Neural progenitor cell (in vitro differentiated cells): ENCODE measurements at regions not wholly inside any gene's neighbourhood (a gene's known extent, or its start where the extent isn't known, plus 50 kb on each side); places are given as distances from the start of the nearest gene placed in this dataset.

ENCODE experiments used
- DNase-seq: peaks from one replicate; pipeline ENCODE4 v3.0.0-alpha.2; 2016; ENCODE audit warnings: low spot score
- H2AFZ ChIP-seq: fragments of 200-600 bp; sonication (generic); replicated peaks from 2 replicates; pipeline ENCODE4 v1.6.1; 2016; ENCODE audit warnings: antibody characterized with exemption
- H3F3A ChIP-seq: fragments of 200-600 bp; sonication (generic); 2 replicates; pipeline ENCODE4 v1.6.1; 2016; ENCODE audit warnings: antibody characterized with exemption, low read depth
- H3K27ac ChIP-seq: fragments of 200-600 bp; sonication (generic); 2 replicates; pipeline ENCODE4 v1.5.1; 2016; ENCODE audit warnings: mild to moderate bottlenecking
- H3K27me3 ChIP-seq: fragments of 200-600 bp; sonication (generic); 2 replicates; pipeline ENCODE4 v1.6.1; 2016; ENCODE audit warnings: mild to moderate bottlenecking, moderate library complexity
- H3K36me3 ChIP-seq: fragments of 200-600 bp; sonication (generic); 2 replicates; pipeline ENCODE4 v1.5.1; 2016
- H3K4me1 ChIP-seq: fragments of 200-600 bp; sonication (generic); 2 replicates; pipeline ENCODE4 v1.6.1; 2016; ENCODE audit warnings: mixed run types
- H3K4me2 ChIP-seq: fragments of 200-600 bp; sonication (generic); 2 replicates; pipeline ENCODE4 v1.6.1; 2016
- H3K4me3 ChIP-seq: fragments of 200-600 bp; sonication (generic); 2 replicates; pipeline ENCODE4 v1.5.1; 2016
- H3K79me2 ChIP-seq: fragments of 200-600 bp; sonication (generic); 2 replicates; pipeline ENCODE4 v1.6.1; 2016; ENCODE audit warnings: low read depth
- H3K9ac ChIP-seq: fragments of 200-600 bp; sonication (generic); 2 replicates; pipeline ENCODE4 v1.6.1; 2016
- H3K9me3 ChIP-seq: fragments of 200-600 bp; sonication (generic); 2 replicates; pipeline ENCODE4 v1.5.1; 2016; ENCODE audit warnings: low read depth
- H4K20me1 ChIP-seq: fragments of 200-600 bp; sonication (generic); 2 replicates; pipeline ENCODE4 v1.6.1; 2016; ENCODE audit warnings: low read depth
- H3K27ac Mint-ChIP-seq: 3 replicates; pipeline ENCODE4 v1.8.0; 2021; ENCODE audit warnings: mixed read lengths
- H3K27me3 Mint-ChIP-seq: 2 replicates; pipeline ENCODE4 v1.8.0; 2022; ENCODE audit warnings: low read depth, mild to moderate bottlenecking, inconsistent platforms, moderate library complexity, mixed read lengths; ENCODE audit not compliant: insufficient read depth
- H3K36me3 Mint-ChIP-seq: 3 replicates; pipeline ENCODE4 v1.8.0; 2021; ENCODE audit warnings: mixed read lengths
- H3K4me1 Mint-ChIP-seq: 3 replicates; pipeline ENCODE4 v1.8.0; 2021; ENCODE audit warnings: mixed read lengths
- H3K4me3 Mint-ChIP-seq: 3 replicates; pipeline ENCODE4 v1.8.0; 2021; ENCODE audit warnings: mild to moderate bottlenecking, moderate library complexity, mixed read lengths
- H3K9me3 Mint-ChIP-seq: 3 replicates; pipeline ENCODE4 v1.8.0; 2020; ENCODE audit warnings: mixed read lengths
- EZH2 ChIP-seq: fragments of 200-600 bp; sonication (generic); IDR thresholded peaks from 2 replicates; pipeline ENCODE4 v1.6.1; 2017; ENCODE audit warnings: antibody characterized with exemption, mild to moderate bottlenecking, moderate library complexity
- EZH2phosphoT487 ChIP-seq: fragments of 200-600 bp; sonication (generic); IDR thresholded peaks from 2 replicates; pipeline ENCODE4 v1.6.1; 2017; ENCODE audit warnings: antibody characterized with exemption
- TF ChIP-seq, protein P1 (sequence below): fragments of 200-600 bp; sonication (generic); IDR thresholded peaks from 2 replicates; pipeline ENCODE4 v1.5.1; 2017; ENCODE audit warnings: antibody characterized with exemption, mild to moderate bottlenecking

DNA sequence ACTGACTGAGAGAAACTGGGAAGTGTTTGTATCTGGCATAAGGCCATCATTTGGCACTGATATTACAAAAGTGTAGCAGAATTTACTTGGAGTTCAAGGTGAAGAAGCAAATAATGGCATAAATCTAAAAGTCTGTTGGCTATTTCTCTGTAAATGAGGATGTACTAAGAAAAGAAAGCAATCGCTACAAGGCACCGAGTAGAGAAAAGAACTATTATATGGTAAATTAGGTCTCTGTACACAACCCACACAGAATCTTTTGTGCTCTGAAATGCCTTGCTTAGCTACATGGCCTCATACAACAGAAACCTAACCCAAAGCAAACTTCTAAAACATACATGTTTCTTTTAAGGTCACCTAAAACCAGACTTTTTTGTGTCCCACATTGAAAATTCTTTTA is 290.1 kb upstream of the WWC1 start:
- peaks cover 7% of the 10 kb centered on the region for H3K4me1 Mint-ChIP-seq
- Histone ChIP-seq H3K4me3 (no peak overlapping the region), H3K9ac (no peak overlapping the region)

DNA sequence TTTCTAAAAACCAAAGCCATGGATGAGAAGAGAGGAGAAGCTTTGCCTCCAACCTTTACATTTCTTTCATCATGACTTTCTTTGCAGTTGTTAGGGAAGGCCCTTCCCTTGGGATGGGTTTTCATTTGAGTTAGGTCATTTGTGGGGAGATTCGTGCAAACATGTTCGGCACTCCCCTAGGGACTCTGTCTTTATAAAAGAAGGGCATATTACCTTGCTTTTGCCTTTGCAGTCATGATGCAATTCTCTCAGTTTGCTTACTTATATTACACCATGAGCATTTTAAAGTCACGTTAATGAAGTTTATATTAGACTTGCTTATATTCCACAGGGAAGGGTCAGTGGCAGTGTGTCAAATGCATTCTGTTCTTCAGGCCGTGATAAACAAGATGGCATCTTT is 289.3 kb upstream of the WWC1 start:
- no peaks in the 10 kb centered on the region for H3F3A ChIP-seq
- H3K36me3 ChIP-seq, result no peaks in the 10 kb centered on the region
- H4K20me1 ChIP-seq, result no peaks in the 10 kb centered on the region
- peaks cover 11% of the 10 kb centered on the region for H3K4me1 Mint-ChIP-seq
- no peaks in the 10 kb centered on the region for H3K27me3 ChIP-seq
- H3K27me3 Mint-ChIP-seq, result no peaks in the 10 kb centered on the region
- H3K9ac ChIP-seq, result no peak overlapping the region
- H3K4me2 ChIP-seq, result no peak overlapping the region
- no peak overlapping the region for H3K27ac ChIP-seq
- H3K4me3 ChIP-seq, result no peak overlapping the region
- H2AFZ ChIP-seq, result no peak overlapping the region
- H3K9me3 Mint-ChIP-seq, result no peaks in the 10 kb centered on the region
- H3K4me3 Mint-ChIP-seq, result no peak overlapping the region
- TF ChIP-seq, protein P1, sequence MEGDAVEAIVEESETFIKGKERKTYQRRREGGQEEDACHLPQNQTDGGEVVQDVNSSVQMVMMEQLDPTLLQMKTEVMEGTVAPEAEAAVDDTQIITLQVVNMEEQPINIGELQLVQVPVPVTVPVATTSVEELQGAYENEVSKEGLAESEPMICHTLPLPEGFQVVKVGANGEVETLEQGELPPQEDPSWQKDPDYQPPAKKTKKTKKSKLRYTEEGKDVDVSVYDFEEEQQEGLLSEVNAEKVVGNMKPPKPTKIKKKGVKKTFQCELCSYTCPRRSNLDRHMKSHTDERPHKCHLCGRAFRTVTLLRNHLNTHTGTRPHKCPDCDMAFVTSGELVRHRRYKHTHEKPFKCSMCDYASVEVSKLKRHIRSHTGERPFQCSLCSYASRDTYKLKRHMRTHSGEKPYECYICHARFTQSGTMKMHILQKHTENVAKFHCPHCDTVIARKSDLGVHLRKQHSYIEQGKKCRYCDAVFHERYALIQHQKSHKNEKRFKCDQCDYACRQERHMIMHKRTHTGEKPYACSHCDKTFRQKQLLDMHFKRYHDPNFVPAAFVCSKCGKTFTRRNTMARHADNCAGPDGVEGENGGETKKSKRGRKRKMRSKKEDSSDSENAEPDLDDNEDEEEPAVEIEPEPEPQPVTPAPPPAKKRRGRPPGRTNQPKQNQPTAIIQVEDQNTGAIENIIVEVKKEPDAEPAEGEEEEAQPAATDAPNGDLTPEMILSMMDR, result no peak
- TF ChIP-seq EZH2 (no peak), EZH2phosphoT487 (no peak)
- H3K27ac Mint-ChIP-seq, result no peak overlapping the region
- H3K4me1 ChIP-seq, result no peaks in the 10 kb centered on the region
- no peak for DNase-seq
- H3K9me3 ChIP-seq, result no peaks in the 10 kb centered on the region
- H3K36me3 Mint-ChIP-seq, result peaks cover 8% of the 10 kb centered on the region
- H3K79me2 ChIP-seq, result no peaks in the 10 kb centered on the region

More for the DNA sequence above, 290.1 kb upstream of the WWC1 start:
- H3K27ac Mint-ChIP-seq, result no peak overlapping the region
- Histone ChIP-seq H3F3A (no peaks in the 10 kb centered on the region), H4K20me1 (no peaks in the 10 kb centered on the region), H3K36me3 (no peaks in the 10 kb centered on the region), H3K4me1 (no peaks in the 10 kb centered on the region), H3K79me2 (no peaks in the 10 kb centered on the region), H3K4me2 (no peak overlapping the region), H3K27me3 (no peaks in the 10 kb centered on the region), H3K9me3 (no peaks in the 10 kb centered on the region), H2AFZ (no peak overlapping the region), H3K27ac (no peak overlapping the region)
- no peak for TF ChIP-seq EZH2phosphoT487
- TF ChIP-seq, protein P1, result no peak
- TF ChIP-seq EZH2, result no peak
- peaks cover 5% of the 10 kb centered on the region for H3K36me3 Mint-ChIP-seq
- no peaks in the 10 kb centered on the region for H3K9me3 Mint-ChIP-seq
- H3K4me3 Mint-ChIP-seq, result no peak overlapping the region
- DNase-seq, result no peak
- H3K27me3 Mint-ChIP-seq, result no peaks in the 10 kb centered on the region

DNA sequence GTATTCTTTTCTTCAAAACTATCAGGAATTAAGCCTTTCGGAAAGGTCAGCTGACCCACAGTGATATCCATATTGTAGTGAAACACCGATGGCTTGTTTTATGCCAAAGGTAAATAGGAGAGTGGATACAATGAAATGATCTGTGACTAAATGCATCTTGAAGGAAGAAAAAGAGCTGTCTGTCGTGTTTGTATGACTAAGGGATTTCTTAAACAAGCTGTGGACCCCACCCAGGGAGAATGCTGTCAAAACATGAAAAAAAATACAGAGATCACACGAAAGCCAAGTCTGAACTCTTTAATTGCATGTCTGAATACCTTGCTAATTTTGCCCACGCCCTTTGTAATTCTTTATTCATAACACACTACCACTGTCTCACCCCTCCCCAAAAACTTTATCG is 286.4 kb upstream of the WWC1 start:
- no peak overlapping the region for H2AFZ ChIP-seq
- no peak for TF ChIP-seq EZH2phosphoT487
- no peak for TF ChIP-seq EZH2
- TF ChIP-seq, protein P1, result no peak
- DNase-seq, result no peak
- no peaks in the 10 kb centered on the region for H3K79me2 ChIP-seq
- no peaks in the 10 kb centered on the region for H3F3A ChIP-seq
- H3K36me3 ChIP-seq, result no peaks in the 10 kb centered on the region
- Mint-ChIP-seq H3K9me3 (no peaks in the 10 kb centered on the region), H3K27ac (no peak overlapping the region), H3K4me1 (peaks cover 33% of the 10 kb centered on the region), H3K36me3 (peaks cover 5% of the 10 kb centered on the region), H3K27me3 (no peaks in the 10 kb centered on the region), H3K4me3 (no peak overlapping the region)
- no peaks in the 10 kb centered on the region for H3K4me1 ChIP-seq
- H3K27me3 ChIP-seq, result no peaks in the 10 kb centered on the region
- H4K20me1 ChIP-seq, result no peaks in the 10 kb centered on the region
- H3K9me3 ChIP-seq, result no peaks in the 10 kb centered on the region
- no peak overlapping the region for H3K4me2 ChIP-seq
- no peak overlapping the region for H3K4me3 ChIP-seq
- no peak overlapping the region for H3K27ac ChIP-seq
- no peak overlapping the region for H3K9ac ChIP-seq

DNA sequence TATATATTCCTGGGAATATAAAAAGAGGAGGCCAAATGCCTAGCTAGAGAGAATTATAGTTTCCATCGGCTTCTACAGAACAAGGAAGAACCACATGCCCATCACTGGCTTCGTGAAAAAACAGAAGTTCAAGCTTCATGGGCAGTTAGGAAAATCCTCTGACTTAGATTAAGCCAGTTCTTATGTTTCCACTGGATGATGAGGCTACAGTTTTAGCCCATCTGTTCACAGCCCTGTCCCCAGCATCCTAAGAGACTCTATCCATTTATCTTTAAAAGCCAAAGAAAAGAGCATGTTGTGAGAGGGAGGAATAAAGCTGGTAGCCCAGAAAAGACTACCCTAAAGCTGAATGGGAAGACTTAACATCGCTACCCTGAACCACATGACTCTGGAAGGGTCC is 285.5 kb upstream of the WWC1 start:
- Histone ChIP-seq H2AFZ (no peak overlapping the region), H3K4me3 (no peak overlapping the region), H3K4me1 (no peaks in the 10 kb centered on the region), H3K27me3 (no peaks in the 10 kb centered on the region), H3K79me2 (no peaks in the 10 kb centered on the region), H3K36me3 (no peaks in the 10 kb centered on the region), H3K9ac (no peak overlapping the region), H3F3A (no peaks in the 10 kb centered on the region), H3K9me3 (no peaks in the 10 kb centered on the region), H4K20me1 (no peaks in the 10 kb centered on the region), H3K27ac (no peak overlapping the region), H3K4me2 (no peak overlapping the region)
- TF ChIP-seq EZH2 (no peak), EZH2phosphoT487 (no peak)
- TF ChIP-seq, protein P1, result no peak
- DNase-seq, result no peak
- H3K4me3 Mint-ChIP-seq, result no peak overlapping the region
- no peak overlapping the region for H3K27ac Mint-ChIP-seq
- H3K4me1 Mint-ChIP-seq, result peaks cover 42% of the 10 kb centered on the region
- no peaks in the 10 kb centered on the region for H3K9me3 Mint-ChIP-seq
- H3K27me3 Mint-ChIP-seq, result no peaks in the 10 kb centered on the region
- peaks cover 3% of the 10 kb centered on the region for H3K36me3 Mint-ChIP-seq
